Endothelial cell of umbilical vein (primary cell): ENCODE measurements at regions not wholly inside any gene's neighbourhood (a gene's known extent, or its start where the extent isn't known, plus 50 kb on each side); places are given as distances from the start of the nearest gene placed in this dataset.

ENCODE experiments used
- BruUV-seq: library from RNA; stranded (reverse); fragments of 400-500 nt; replicated peaks from 2 replicates; lab custom pipeline; 2021; lab: Mats Ljungman, UMichigan
- CTCF ChIA-PET: fragments of 300-600, 350-600 bp; sonication (Branson Sonifier 250); formaldehyde crosslinking; loops from one replicate; lab custom pipeline; 2021; ENCODE audit warnings: antibody characterized with exemption, inconsistent platforms; lab: Charles Lee
- POLR2A ChIA-PET: fragments of 300-600, 350-600 bp; sonication (Branson Sonifier 250); formaldehyde crosslinking; loops from one replicate; lab custom pipeline; 2021; ENCODE audit warnings: antibody characterized with exemption, inconsistent platforms; lab: Charles Lee
- DNase-seq: peaks from one replicate; pipeline ENCODE4 v3.0.0-alpha.2; 2011; ENCODE audit warnings: low read depth, low spot score
- FAIRE-seq: peaks from 2 replicates; lab custom pipeline; 2011; peaks lifted over from hg19 to GRCh38; lab: Jason Lieb, UNC
- H2AFZ ChIP-seq: 2 replicates; pipeline ENCODE4 v1.6.0; 2012; ENCODE audit warnings: low read depth, low read length, control low read depth, inconsistent platforms
- H3K27ac ChIP-seq: 2 replicates; pipeline ENCODE4 v1.5.1; 2011; ENCODE audit warnings: low read depth, mild to moderate bottlenecking, control low read depth, low read length, moderate library complexity; ENCODE audit not compliant: insufficient read depth
- H3K27me3 ChIP-seq, 2 experiments: 2 replicates each; pipeline versions ENCODE4 v1.6.0 to v1.6.1; 2011; ENCODE audit warnings: low read length in 2 of 2, mixed read lengths in 1 of 2; ENCODE audit not compliant: control insufficient read depth in 2 of 2, insufficient read depth in 2 of 2
- H3K36me3 ChIP-seq, 2 experiments: 2 replicates in 1 of 2; 3 replicates in 1 of 2; pipeline ENCODE4 v1.5.1; 2011; ENCODE audit warnings: low read length in 2 of 2, mild to moderate bottlenecking in 1 of 2, moderate library complexity in 1 of 2; ENCODE audit not compliant: control insufficient read depth in 2 of 2, insufficient read depth in 2 of 2; ENCODE audit errors: extremely low read depth in 1 of 2
- H3K4me1 ChIP-seq: 3 replicates; pipeline ENCODE4 v1.5.1; 2011; ENCODE audit warnings: mild to moderate bottlenecking, low read length; ENCODE audit not compliant: control insufficient read depth, insufficient read depth; ENCODE audit errors: extremely low read depth
- H3K4me2 ChIP-seq: 2 replicates; pipeline ENCODE4 v1.6.1; 2011; ENCODE audit warnings: low read length, control low read depth, mixed read lengths; ENCODE audit not compliant: insufficient read depth
- H3K4me3 ChIP-seq, 3 experiments: fragments of 200-600 bp in 1 of 3; sonication (generic), shearing (Covaris generic) in 1 of 3; replicated peaks in 1 of 3; 2 replicates each; pipeline ENCODE4 v1.5.1; 2011 to 2016; ENCODE audit warnings: control low read depth in 3 of 3, low read length in 3 of 3, mild to moderate bottlenecking in 2 of 3, inconsistent platforms in 1 of 3, low read depth in 1 of 3, moderate library complexity in 1 of 3; ENCODE audit not compliant: insufficient read depth in 1 of 3
- H3K79me2 ChIP-seq: 2 replicates; pipeline ENCODE4 v1.6.0; 2012; ENCODE audit warnings: low read length, inconsistent platforms; ENCODE audit not compliant: control insufficient read depth, insufficient read depth
- H3K9ac ChIP-seq: replicated peaks from 2 replicates; pipeline ENCODE3; 2011; ENCODE audit warnings: low read length, control low read depth; ENCODE audit not compliant: insufficient read depth; ENCODE audit errors: extremely low read depth
- H3K9me1 ChIP-seq: replicated peaks from 3 replicates; pipeline ENCODE4 v1.6.0; 2011; ENCODE audit warnings: mild to moderate bottlenecking, low read length; ENCODE audit not compliant: control insufficient read depth, insufficient read depth; ENCODE audit errors: extremely low read depth
- H3K9me3 ChIP-seq: replicated peaks from 2 replicates; pipeline ENCODE4 v1.5.1; 2012; ENCODE audit warnings: low read length, inconsistent platforms; ENCODE audit not compliant: control insufficient read depth, insufficient read depth
- H4K20me1 ChIP-seq: replicated peaks from 2 replicates; pipeline ENCODE3; 2011; ENCODE audit warnings: mild to moderate bottlenecking, low read length; ENCODE audit not compliant: control insufficient read depth, insufficient read depth; ENCODE audit errors: extremely low read depth
- EZH2 ChIP-seq: IDR thresholded peaks from 2 replicates; pipeline ENCODE4 v1.6.1; 2012; ENCODE audit warnings: borderline replicate concordance, low read depth, mild to moderate bottlenecking, moderate library complexity, low read length, inconsistent platforms; ENCODE audit not compliant: severe bottlenecking
- FOS ChIP-seq: IDR thresholded peaks from 2 replicates; pipeline ENCODE4 v1.6.1; 2011; ENCODE audit warnings: mild to moderate bottlenecking, low read length, moderate library complexity, borderline replicate concordance; ENCODE audit not compliant: insufficient read depth
- GATA2 ChIP-seq: IDR thresholded peaks from 2 replicates; pipeline ENCODE4 v1.7.0; 2011; ENCODE audit warnings: low read depth, mild to moderate bottlenecking, moderate library complexity, mixed read lengths, low read length; ENCODE audit not compliant: insufficient read length, insufficient read depth
- JUN ChIP-seq: IDR thresholded peaks from 2 replicates; pipeline ENCODE4 v1.6.1; 2011; ENCODE audit warnings: borderline replicate concordance, low read depth; ENCODE audit not compliant: insufficient read length, insufficient read depth
- MYC ChIP-seq: IDR thresholded peaks from one replicate; pipeline ENCODE4 v1.6.1; 2011; ENCODE audit warnings: mild to moderate bottlenecking, low read depth, low read length
- POLR2A ChIP-seq: IDR thresholded peaks from 2 replicates; pipeline ENCODE4 v1.6.1; 2012; ENCODE audit warnings: low read depth, mild to moderate bottlenecking, control low read depth, low read length
- POLR2AphosphoS5 ChIP-seq: IDR thresholded peaks from 2 replicates; pipeline ENCODE4 v1.6.1; 2012; ENCODE audit warnings: low read depth, mild to moderate bottlenecking, control low read depth, low read length, moderate library complexity; ENCODE audit not compliant: insufficient read depth
- dilution Hi-C: fragments of 300-500 bp; cut with MboI; formaldehyde crosslinking; loops from one replicate; pipeline ENCODE4 v1.15.0; 2019; ENCODE audit warnings: low sequenced_read_pairs; ENCODE audit not compliant: extremely low pct_ligation_motif_present
- intact Hi-C: fragments of 100-400 bp; cut with micrococcal nuclease; formaldehyde crosslinking; loops from one replicate; pipeline ENCODE4 v1.10.0; 2022
- TF ChIP-seq, protein P1 (sequence below), 2 donors: IDR thresholded peaks; 1 replicate in 1 of 2; 2 replicates in 1 of 2; pipeline ENCODE4 v1.5.1; 2011; ENCODE audit warnings: low read length in 2 of 2, mild to moderate bottlenecking in 2 of 2, moderate library complexity in 2 of 2, control low read depth in 1 of 2, inconsistent platforms in 1 of 2, low read depth in 1 of 2; ENCODE audit not compliant: insufficient read depth in 1 of 2; ENCODE audit errors: extremely low read depth in 1 of 2
- TF ChIP-seq, protein P2 (sequence below): IDR thresholded peaks from 2 replicates; pipeline ENCODE4 v1.6.1; 2011; ENCODE audit not compliant: insufficient read depth, insufficient read length

DNA sequence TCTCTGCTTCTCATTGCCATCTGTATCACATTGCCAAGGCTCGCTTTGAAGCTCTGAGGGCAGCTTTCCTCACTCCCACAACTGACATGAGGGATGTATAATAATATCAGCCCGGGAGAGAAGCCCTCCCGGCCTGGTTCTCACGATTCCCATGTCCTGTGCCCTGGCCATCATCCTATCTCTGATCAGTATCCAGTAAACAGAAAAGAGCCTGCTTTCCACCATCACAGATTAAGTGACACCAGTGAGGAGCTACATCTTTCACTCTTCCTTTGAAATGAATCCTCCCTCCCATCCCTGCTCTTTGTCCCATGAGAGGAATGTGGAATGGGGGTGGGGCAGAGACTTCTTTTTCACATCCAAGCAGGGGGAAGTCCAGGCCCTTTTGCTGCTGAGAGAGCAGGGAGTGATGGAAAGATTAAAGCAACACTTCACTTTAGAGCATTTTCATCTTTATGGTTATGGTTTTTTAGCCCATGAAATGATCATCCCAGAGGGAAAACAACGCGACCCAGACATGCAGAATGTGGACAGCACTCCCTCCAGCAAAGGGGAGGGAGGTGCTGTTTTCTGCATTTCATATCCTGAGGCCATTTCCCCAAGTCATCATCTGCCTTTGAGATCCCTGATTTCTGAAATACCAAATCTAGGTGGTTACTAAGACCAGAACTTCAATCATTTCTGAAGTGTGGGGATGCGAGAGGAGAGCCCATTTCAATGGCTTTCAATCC, 84.6 kb upstream of the LYZL1 start:
- POLR2A ChIA-PET, result no interaction called here
- intact Hi-C loops, result no loop called here
- CTCF ChIA-PET, result no interaction called here

More for the DNA sequence above, 84.6 kb upstream of the LYZL1 start:
- H3K27ac ChIP-seq, result no peak overlapping the region
- dilution Hi-C loops, result no loop called here
- no peaks in the 10 kb centered on the region for H4K20me1 ChIP-seq
- DNase-seq (no peak), FAIRE-seq (no peak)
- TF ChIP-seq MYC (no peak), EZH2 (no peak), POLR2AphosphoS5 (no peak), FOS (no peak), POLR2A (no peak), GATA2 (no peak), JUN (no peak)
- TF ChIP-seq, protein P1, sequence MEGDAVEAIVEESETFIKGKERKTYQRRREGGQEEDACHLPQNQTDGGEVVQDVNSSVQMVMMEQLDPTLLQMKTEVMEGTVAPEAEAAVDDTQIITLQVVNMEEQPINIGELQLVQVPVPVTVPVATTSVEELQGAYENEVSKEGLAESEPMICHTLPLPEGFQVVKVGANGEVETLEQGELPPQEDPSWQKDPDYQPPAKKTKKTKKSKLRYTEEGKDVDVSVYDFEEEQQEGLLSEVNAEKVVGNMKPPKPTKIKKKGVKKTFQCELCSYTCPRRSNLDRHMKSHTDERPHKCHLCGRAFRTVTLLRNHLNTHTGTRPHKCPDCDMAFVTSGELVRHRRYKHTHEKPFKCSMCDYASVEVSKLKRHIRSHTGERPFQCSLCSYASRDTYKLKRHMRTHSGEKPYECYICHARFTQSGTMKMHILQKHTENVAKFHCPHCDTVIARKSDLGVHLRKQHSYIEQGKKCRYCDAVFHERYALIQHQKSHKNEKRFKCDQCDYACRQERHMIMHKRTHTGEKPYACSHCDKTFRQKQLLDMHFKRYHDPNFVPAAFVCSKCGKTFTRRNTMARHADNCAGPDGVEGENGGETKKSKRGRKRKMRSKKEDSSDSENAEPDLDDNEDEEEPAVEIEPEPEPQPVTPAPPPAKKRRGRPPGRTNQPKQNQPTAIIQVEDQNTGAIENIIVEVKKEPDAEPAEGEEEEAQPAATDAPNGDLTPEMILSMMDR (IDR thresholded peaks at IDR 0.05; ENCODE audit: extremely low read depth in 1 of 2, insufficient read depth in 1 of 2, low read depth in 1 of 2, low read length in 2 of 2), result no peak
- TF ChIP-seq, protein P2, sequence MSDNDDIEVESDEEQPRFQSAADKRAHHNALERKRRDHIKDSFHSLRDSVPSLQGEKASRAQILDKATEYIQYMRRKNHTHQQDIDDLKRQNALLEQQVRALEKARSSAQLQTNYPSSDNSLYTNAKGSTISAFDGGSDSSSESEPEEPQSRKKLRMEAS, result no peak
- no peak overlapping the region for H2AFZ ChIP-seq
- H3K4me1 ChIP-seq, result no peaks in the 10 kb centered on the region
- no peak overlapping the region for H3K4me2 ChIP-seq
- no peaks in the 10 kb centered on the region for H3K36me3 ChIP-seq
- H3K27me3 ChIP-seq, result peaks cover 2 to 9% of the 10 kb centered on the region in 2 experiments
- no peak overlapping the region for H3K4me3 ChIP-seq
- no peaks in the 10 kb centered on the region for H3K9me1 ChIP-seq
- no TSS peak for BruUV-seq
- no peaks in the 10 kb centered on the region for H3K79me2 ChIP-seq
- H3K9ac ChIP-seq, result no peak overlapping the region
- no peaks in the 10 kb centered on the region for H3K9me3 ChIP-seq
